ENCODE measurements at regions not wholly inside any gene's neighbourhood (a gene's known extent, or its start where the extent isn't known, plus 50 kb on each side); places are given as distances from the start of the nearest gene placed in this dataset.
"Not testable (repeated sequence)": the region's sequence is repeated elsewhere in the genome, so short reads cannot be mapped to it uniquely, and the experiment has no call there.

DNA sequence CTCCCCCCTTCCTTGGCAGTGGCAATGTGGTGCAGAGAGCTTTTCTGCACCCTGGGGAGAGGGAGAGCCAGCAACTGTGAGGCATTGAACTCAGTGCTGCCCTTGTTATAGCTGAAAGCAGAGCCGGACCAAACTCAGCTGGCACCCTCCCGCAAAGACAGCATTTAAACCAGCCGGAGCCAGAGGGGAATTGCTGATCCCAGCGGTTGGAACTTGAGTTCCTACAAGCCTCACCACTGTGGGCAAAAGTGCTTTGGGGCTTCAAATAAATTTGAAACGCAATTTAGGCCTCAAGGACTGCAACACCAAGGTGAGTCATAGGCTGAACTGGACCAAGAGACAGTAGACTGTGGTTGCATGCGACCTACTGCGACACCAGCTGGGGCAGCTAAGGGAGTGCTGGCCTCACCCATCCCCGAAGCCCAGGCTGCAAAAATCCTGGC lies 207.6 kb upstream of the CDKN2B start:
- no peak overlapping the region for H3K4me3 ChIP-seq (ENCODE audit: low read depth, low read length)
- in situ Hi-C loops (cut with HindIII; ENCODE audit: low sequenced_read_pairs), result no loop called here
- peak; percentile 73 for DNase-seq (ENCODE audit: low read depth, low spot score)
- TF ChIP-seq, protein P1, sequence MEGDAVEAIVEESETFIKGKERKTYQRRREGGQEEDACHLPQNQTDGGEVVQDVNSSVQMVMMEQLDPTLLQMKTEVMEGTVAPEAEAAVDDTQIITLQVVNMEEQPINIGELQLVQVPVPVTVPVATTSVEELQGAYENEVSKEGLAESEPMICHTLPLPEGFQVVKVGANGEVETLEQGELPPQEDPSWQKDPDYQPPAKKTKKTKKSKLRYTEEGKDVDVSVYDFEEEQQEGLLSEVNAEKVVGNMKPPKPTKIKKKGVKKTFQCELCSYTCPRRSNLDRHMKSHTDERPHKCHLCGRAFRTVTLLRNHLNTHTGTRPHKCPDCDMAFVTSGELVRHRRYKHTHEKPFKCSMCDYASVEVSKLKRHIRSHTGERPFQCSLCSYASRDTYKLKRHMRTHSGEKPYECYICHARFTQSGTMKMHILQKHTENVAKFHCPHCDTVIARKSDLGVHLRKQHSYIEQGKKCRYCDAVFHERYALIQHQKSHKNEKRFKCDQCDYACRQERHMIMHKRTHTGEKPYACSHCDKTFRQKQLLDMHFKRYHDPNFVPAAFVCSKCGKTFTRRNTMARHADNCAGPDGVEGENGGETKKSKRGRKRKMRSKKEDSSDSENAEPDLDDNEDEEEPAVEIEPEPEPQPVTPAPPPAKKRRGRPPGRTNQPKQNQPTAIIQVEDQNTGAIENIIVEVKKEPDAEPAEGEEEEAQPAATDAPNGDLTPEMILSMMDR (IDR thresholded peaks at IDR 0.05; ENCODE audit: low read depth, low read length), result peak; percentile 7

DNA sequence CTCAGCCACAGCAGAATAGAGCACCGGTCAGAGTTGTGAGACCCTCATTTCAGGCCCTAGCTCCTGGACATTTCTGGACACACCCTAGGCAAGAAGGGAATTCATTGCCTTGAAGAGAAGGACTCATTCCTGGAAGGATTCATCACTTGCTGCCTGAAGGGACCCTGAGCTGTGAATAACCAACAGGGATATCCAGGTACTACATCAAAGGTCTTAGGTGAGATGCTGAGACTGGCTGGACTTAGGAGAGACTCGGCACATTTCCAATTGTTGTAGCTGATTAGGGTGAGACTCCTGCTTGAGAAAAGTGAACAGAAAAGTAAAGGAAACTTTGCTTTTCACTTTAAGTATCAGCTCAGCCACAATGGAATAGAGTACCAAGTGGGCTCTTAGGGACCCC lies 208.1 kb upstream of the CDKN2B start:
- no peak for DNase-seq (ENCODE audit: low read depth, low spot score)
- H3K4me3 ChIP-seq (ENCODE audit: low read depth, low read length), result no peak overlapping the region
- TF ChIP-seq, protein P1 (IDR thresholded peaks at IDR 0.05; ENCODE audit: low read depth, low read length), result no peak
- in situ Hi-C loops (cut with HindIII; ENCODE audit: low sequenced_read_pairs), result no loop called here

DNA sequence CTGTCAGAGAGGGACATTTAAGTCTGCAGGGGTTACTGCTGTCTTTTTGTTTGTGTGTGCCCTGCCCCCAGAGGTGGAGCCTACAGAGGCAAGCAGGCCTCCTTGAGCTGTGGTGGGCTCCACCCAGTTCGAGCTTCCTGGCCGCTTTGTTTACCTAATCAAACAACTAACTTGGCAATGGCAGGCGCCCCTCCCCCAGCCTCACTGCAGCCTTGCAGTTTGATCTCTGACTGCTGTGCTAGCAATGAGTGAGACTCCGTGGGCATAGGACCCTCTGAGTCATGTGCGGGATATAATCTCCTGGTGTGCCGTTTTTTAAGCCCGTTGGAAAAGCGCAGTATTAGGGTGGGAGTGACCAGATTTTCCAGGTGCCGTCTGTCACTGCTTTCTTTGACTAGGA lies 216.8 kb upstream of the CDKN2B start:
- in situ Hi-C loops (cut with HindIII; ENCODE audit: low sequenced_read_pairs), result loop anchor here (25.0 kb wide), 1 partner anchor 414 kb away; the partner anchor contains the start of gene MTAP

DNA sequence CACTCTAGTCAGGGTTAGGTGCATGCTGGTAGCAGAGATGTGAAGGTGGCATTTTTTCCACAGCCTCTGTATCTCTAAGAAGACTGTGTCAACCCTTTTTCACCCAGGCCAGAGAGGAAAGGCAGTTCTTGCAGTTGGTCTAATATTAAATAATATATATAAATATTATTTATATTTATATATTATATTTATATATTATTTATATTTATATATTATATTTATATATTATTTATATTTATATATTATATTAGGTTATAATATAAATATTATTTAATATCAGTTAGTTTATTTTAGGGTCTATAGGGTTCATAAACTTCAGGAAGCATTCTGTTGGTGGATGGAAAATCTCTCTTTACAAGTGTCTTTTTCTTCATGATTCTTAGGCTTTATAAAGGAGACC lies 218.6 kb upstream of the DMRTA1 start:
- no peak for DNase-seq (ENCODE audit: low read depth, low spot score)
- H3K4me3 ChIP-seq (ENCODE audit: low read depth, low read length), result no peak overlapping the region
- in situ Hi-C loops (cut with HindIII; ENCODE audit: low sequenced_read_pairs), result loop anchor here (25.0 kb wide), 1 partner anchor 416 kb away; the partner anchor contains the start of gene MTAP
- TF ChIP-seq, protein P1 (IDR thresholded peaks at IDR 0.05; ENCODE audit: low read depth, low read length), result no peak

More for the DNA sequence above, 216.8 kb upstream of the CDKN2B start:
- H3K4me3 ChIP-seq (ENCODE audit: low read depth, low read length); DNase-seq (ENCODE audit: low read depth, low spot score): not testable (repeated sequence)

DNA sequence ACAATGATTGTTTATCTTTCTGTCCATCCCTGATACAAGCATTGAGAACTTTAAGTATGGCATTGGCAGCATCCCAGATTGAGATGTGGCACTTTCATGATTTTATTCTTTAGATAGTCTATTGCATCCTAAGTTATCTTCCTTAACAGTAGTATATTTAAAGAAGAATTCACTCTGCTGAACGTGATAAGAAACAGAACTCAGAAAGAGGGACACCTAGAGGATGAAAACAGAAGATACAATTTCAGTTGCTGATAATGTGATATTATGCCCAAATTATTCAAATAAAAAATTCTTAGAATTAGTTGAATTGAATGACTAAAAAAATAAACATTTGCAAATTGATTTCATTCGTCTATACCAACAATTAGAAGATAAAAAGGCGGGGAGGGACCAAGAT lies 218.1 kb upstream of the DMRTA1 start:
- in situ Hi-C loops (cut with HindIII; ENCODE audit: low sequenced_read_pairs), result loop anchor here (25.0 kb wide), 1 partner anchor 416 kb away; the partner anchor contains the start of gene MTAP
- no peak overlapping the region for H3K4me3 ChIP-seq (ENCODE audit: low read depth, low read length)
- DNase-seq (ENCODE audit: low read depth, low spot score), result no peak

DNA sequence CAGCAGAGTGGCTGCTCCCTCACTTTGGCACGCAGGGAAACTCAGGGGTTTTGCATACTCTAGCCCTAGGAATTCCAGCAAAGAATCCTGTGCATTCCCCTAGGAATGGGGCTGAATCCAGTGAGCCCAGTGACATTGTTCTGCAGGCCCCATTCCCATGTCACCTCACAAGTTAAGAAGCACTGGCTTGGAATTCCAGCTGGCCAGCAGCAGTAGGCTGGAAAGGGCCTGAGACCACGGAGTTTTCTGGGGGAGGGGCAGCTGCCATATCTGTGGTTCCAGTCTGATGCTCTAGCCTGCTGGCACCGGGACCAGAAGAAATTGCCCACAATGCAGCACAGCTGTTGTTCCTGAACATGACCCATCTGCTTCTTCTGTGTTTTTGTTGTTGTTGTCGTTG lies 217.6 kb upstream of the DMRTA1 start:
- no peak for DNase-seq (ENCODE audit: low read depth, low spot score)
- TF ChIP-seq, protein P1 (IDR thresholded peaks at IDR 0.05; ENCODE audit: low read depth, low read length), result no peak
- in situ Hi-C loops (cut with HindIII; ENCODE audit: low sequenced_read_pairs), result loop anchor here (25.0 kb wide), 1 partner anchor 417 kb away; the partner anchor contains the start of gene MTAP
- no peak overlapping the region for H3K4me3 ChIP-seq (ENCODE audit: low read depth, low read length)

More for the DNA sequence above, 218.1 kb upstream of the DMRTA1 start:
- TF ChIP-seq, protein P1 (IDR thresholded peaks at IDR 0.05; ENCODE audit: low read depth, low read length), result peak; percentile 31

DNA sequence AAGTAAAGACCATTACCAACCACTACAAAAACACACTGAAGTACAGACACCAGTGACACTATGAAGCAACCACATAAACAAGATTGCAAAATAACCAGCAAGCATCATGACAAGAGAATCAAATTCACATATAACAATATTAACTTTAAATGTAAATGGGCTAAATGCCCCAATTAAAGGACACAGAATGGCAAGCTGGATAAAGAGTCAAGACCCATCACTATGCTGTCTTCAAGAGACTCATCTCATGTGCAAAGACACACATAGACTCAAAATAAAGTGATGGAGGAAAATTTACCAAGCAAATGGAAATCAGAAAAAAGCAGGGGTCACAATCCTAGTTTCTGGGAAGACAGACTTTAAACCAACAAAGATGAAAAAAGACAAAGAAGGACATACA lies 215.3 kb upstream of the DMRTA1 start:
- not testable (repeated sequence) for H3K4me3 ChIP-seq (ENCODE audit: low read depth, low read length); DNase-seq (ENCODE audit: low read depth, low spot score)
- in situ Hi-C loops (cut with HindIII; ENCODE audit: low sequenced_read_pairs), result loop anchor here (25.0 kb wide), 1 partner anchor 419 kb away; the partner anchor contains the start of gene MTAP

DNA sequence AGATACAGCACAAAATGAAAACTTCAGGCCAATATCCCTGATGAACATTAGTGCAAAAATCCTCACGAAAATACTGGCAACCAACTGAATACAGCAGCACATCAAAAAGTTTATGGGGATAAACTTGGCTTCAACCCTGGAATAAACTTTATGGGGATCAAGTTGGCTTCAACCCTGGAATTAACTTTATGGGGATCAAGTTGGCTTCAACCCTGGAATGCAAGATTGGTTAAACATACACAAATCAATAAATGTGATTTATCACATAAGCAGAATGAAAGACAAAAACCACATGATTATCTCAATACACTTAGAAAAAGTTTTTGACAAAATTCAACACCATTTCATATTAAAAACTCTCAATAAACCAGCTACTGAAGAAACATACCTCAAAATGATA lies 213.7 kb upstream of the DMRTA1 start:
- in situ Hi-C loops (cut with HindIII; ENCODE audit: low sequenced_read_pairs), result loop anchor here (25.0 kb wide), 1 partner anchor 421 kb away; the partner anchor contains the start of gene MTAP
- TF ChIP-seq, protein P1 (IDR thresholded peaks at IDR 0.05; ENCODE audit: low read depth, low read length), result no peak
- no peak overlapping the region for H3K4me3 ChIP-seq (ENCODE audit: low read depth, low read length)
- no peak for DNase-seq (ENCODE audit: low read depth, low spot score)
